HUDEP-2 (cell line): ENCODE measurements at regions not wholly inside any gene's neighbourhood (a gene's known extent, or its start where the extent isn't known, plus 50 kb on each side); places are given as distances from the start of the nearest gene placed in this dataset.

Experiments used
- DNase-seq, 76 experiments: peaks; one replicate each; lab custom pipeline; 2025; ENCODE audit not compliant: unreplicated experiment in 76 of 76; lab: John Stamatoyannopoulos, UW

DNA sequence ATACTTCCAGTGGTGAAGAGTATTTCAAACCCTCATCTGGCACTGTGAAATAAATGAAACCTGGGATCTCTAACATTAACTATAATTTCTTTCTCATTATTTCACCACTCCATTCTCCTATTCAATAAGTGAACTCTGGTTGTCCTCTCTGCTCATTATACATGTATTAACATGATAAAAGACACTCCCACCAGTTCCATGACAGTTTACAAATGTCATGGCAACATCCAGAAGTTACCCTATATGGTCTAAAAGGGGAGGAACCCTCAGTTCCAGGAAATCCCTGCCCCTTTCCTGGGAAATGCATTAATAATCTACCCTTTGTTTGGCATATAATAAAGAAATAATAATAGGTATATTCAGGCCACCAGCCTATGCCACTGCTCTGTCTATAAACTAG, 62.7 kb upstream of the BRINP3 start:
- peak in 2 of 76 experiments; percentile 0 to 1 for DNase-seq

GRCh38 chr1:190551638-190552037, 74.0 kb upstream of the BRINP3 start:
- DNase-seq, result no peak

- DNase-seq, result no peak
These were observed 82.6 kb upstream of the BRINP3 start for GRCh38 chr1:190560161-190560681.

GRCh38 chr1:190563230-190563629, 85.6 kb upstream of the BRINP3 start:
- DNase-seq, result no peak

DNA sequence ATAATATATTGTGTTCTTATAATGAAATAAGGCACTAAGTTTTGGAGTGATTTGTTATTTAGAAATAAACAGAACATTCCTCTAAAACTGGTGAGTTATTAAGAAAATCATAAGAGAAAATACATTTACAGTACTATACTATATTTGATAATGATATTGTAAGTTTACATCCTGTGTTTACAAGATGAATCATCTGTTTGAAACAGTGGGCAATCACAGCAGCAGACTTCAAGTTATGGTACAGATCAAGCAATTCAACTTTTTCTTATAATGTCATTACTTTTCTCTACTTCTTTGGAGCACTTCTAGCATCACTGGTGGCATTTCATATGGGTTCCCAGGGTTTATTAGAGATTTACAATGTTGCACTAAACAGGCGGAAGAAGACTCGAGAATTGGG, 86.5 kb upstream of the BRINP3 start:
- no peak for DNase-seq

DNA sequence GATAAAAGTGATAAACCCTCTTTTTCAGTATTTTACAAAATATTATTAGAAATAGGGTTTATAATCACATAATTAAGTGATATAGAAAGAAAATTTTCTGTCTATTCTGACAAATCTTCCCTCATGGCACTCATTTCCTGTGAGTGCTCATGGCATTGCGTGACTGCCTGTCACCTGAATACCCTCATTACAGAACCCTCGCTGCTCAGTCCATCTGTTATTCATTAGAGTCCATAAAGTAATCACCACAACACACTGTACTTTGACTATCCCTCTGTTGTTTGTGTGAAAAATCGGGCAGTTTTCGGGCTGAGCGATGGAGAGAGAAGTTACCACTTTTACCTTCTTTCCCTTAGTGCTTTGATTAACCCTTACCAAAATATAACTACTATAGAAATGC, 100.4 kb upstream of the BRINP3 start:
- no peak for DNase-seq

DNA sequence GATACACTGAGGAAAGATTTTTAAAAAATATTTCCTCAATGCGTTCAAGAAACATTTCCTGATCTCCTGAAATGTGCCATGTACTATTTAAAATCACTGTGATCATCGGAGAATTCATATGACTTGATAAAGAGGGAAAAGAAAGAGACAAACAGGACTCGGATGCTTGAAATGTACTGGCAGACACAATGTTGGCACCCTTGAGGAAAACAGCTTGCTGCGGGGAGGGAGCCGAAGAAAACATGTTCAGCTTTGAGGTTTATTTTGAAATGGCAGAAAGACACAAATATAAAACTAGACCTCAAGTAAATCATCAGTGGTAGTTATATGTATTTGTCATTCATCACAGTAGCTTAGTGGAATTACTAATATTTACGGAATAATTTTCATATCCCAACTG, 100.9 kb upstream of the BRINP3 start:
- DNase-seq, result no peak

DNA sequence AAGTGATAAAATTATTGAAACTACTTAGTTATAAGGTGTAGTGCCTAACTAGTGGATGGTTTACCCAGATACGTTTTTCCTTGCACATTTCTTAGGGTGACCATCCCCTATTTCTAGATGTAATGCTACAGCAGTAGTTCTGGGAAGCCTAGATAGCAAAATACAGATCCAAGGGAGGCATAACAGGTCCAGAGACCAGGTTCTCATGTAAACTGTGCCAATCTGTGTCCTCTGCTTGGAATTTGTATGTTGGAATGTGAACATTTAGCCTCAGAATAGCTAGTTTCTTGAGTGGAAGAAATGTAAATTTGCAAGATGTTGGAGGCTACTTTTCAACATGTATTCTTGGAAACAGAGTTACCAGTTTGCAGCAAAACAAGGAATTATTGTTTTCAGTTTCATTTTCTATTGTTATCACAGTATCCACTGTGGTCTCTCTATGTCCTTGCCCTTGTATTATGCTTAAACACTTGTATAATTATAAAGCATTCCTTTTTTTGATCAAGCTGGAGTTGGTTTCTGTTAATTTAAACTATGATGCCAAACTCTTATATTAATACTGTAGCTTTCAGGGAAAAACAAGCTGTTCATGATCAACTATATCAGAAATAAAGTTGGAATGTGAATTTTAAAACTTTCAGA, 102.0 kb upstream of the BRINP3 start:
- no peak for DNase-seq

DNA sequence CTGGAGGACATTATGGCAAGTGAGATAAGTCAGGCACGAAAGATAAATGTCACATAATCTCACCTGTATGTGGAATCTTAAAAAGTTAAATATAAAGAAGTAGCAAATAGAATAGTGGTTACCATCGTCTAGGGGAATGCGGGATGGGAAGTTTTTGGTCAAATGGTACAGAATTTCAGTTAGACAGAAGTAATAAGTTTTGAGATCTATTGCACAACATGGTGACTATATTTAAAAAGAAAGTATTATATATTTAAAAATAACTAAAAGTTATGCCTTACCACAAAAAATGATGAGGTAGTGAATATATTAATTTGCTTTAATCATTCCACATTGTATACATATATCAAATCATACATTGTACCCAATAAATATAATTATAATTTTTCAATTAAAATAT, 106.2 kb upstream of the BRINP3 start:
- DNase-seq, result no peak

DNA sequence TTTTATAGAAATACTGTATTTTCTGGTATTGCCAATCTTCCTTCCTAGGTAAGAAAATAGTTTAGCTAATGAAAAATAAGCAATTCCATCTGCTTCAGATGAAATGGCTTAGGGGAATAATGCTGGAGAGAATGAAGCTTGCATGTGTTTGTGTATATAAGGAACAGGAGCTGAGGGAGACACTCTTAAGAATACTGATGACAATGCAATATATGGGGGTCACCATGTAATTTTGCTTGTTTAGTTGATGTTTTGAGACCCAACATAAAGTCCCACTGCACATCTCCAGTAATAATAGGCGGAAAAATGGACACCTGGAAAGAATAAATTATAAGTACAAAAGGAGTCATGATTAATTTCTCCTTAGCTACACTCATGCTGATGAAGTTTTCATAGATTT, 110.8 kb upstream of the BRINP3 start:
- DNase-seq, result no peak

DNA sequence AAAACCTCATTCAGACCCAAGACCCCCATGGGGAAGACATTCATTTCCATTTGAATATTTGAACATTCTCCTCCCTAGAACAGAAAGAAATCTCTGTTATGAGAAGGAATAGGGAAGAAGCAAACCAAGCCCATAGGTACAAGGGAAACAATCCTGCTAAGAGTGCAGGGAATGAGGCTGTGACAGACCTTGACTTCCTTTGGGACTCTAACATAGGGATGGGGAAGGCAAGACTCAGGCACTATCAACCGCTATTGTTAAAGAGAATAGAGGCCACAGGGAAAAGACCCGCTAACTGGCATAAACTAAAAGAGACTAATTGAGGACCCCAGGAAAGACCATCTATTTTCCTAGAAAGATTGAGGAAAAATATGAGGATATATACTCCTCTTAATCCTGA, 117.8 kb upstream of the BRINP3 start:
- DNase-seq, result no peak

- DNase-seq, result peak in 7 of 76 experiments; percentile 1 to 29 (median 2)
These were observed 119.6 kb upstream of the BRINP3 start for GRCh38 chr1:190597294-190597693.

DNA sequence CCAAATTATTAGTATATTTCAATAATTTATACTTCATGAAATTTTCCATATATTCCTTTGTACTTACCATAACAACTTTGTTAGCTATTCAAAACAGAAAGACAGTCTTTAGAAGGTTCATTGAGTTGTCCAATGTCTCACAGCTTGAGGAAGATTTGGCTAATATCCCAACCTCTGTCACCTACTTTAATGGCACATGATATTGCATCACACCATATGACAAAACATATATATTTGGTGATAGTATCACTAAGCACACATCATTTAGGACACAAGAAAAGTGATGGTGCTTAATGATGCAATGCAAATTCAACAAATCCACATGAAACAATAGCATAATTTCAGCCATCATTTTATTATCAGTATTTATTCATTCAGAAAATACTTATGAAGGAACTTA, 122.0 kb upstream of the BRINP3 start:
- DNase-seq, result no peak

DNA sequence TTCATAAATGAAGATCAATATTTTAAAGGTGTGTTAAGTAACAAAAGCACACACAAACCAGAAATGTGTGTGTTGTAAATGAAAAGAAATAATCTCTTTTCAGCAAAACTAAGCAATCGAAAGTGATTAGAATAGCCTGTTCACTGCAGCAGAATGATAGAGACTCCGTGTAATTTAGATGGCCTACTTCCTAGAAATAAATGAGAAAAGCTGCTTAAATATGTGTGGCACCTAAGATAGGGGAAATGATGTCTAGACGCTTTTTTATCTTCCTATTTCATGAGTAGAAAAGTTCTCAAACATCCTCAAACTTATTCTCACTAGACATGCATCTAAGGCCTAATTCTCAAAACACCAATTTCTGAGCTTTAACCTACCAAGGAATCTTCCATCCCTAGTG, 124.7 kb upstream of the BRINP3 start:
- DNase-seq, result peak in 7 of 76 experiments; percentile 2 to 48 (median 4)

DNA sequence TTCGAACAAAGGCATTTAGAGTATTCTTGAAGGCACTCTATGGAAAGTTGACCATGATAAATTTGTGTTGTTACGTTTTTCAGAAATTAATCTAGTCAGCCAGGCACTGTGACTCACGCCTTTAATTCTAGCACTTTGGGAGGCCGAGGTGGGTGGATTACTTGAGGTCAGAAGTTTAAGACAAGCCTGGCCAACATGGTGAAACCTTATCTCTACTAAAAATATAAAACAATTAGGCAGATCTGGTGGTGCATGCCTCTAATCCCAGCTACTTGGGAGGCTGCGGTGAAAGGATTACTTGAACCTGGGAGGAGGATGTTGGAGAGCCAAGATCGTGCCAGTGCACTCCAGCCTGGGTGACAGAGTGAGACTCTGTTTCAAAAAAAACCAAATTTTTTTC, 130.6 kb upstream of the BRINP3 start:
- peak in 29 of 76 experiments; percentile 1 to 69 (median 33) for DNase-seq

DNA sequence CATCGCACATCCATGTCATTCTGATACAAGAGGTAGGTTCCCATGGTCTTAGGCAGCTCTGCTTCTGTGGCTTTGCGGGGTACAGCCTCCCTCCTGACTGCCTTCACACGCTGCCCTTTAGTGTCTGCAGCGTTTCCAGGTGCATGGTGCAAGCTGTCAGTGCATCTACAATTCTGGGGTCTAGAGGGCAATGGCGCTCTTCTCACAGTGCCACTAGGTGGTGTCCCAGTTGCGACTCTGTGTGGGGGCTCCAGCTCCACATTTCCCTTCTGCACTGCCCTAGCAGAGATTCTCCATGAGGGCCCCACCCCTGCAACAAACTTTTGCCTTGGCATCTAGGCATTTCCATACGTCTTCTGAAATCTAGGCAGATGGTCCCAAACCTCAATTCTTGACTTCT, 138.2 kb upstream of the BRINP3 start:
- no peak for DNase-seq

- no peak for DNase-seq
These were observed 138.6 kb upstream of the BRINP3 start for GRCh38 chr1:190616235-190616634.

- no peak for DNase-seq
These were observed 142.1 kb upstream of the BRINP3 start for GRCh38 chr1:190619724-190620123.

DNA sequence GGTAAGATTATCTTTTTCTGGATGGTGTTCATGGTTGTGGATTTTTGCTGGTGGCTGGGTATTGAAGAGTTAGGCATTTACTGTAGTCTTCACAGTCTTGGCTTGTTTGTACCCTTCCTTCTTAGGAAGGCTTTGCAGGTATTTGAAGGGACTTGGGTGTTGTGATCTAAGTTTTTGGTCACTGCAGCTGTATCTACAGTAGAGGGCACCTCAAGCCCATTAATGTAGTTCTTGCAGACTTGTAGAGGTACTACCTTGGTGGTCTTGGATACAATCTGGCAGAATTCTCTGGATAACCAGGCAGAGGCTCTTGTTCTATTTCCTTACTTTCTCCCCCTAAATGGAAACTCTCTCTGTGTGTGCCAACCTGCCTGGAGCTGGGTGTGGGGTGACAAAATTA, 155.8 kb upstream of the BRINP3 start:
- no peak for DNase-seq

GRCh38 chr1:190634134-190634533, 156.5 kb upstream of the BRINP3 start:
- DNase-seq, result no peak

- DNase-seq, result no peak
These were observed 171.9 kb upstream of the BRINP3 start for GRCh38 chr1:190649553-190649952.

GRCh38 chr1:190658907-190659306, 181.2 kb upstream of the BRINP3 start:
- DNase-seq, result peak in 2 of 76 experiments; percentile 13 to 18

GRCh38 chr1:190663962-190664361, 186.3 kb upstream of the BRINP3 start:
- DNase-seq, result no peak
